ENCODE measurements at regions not wholly inside any gene's neighbourhood (a gene's known extent, or its start where the extent isn't known, plus 50 kb on each side); places are given as distances from the start of the nearest gene placed in this dataset.

- Histone ChIP-seq H3K36me3 (replicated peaks in 1 of 2; ENCODE audit: control insufficient read depth in 1 of 2, insufficient read depth in 2 of 2, low read length in 2 of 2) (no peaks in the 10 kb centered on the region), H3K4me3 (replicated peaks in 1 of 3; ENCODE audit: insufficient read depth in 1 of 3, low read depth in 2 of 3, low read length in 3 of 3) (no peak overlapping the region), H3K27ac (ENCODE audit: extremely low read length, insufficient read depth, low read length) (no peak overlapping the region), H4K20me1 (ENCODE audit: insufficient read depth, low read length) (no peaks in the 10 kb centered on the region), H3K9me3 (ENCODE audit: low read length) (no peaks in the 10 kb centered on the region), H3K4me2 (ENCODE audit: low read depth, low read length) (no peak overlapping the region), H3K9ac (ENCODE audit: insufficient read depth, low read depth, low read length) (no peak overlapping the region), H3K4me1 (ENCODE audit: insufficient read depth, low read length) (no peaks in the 10 kb centered on the region), H3K27me3 (ENCODE audit: control insufficient read depth in 1 of 2, insufficient read depth in 2 of 2, low read length in 2 of 2) (no peaks in the 10 kb centered on the region), H2AFZ (ENCODE audit: low read length) (no peak overlapping the region), H3K79me2 (ENCODE audit: insufficient read depth, low read length) (no peaks in the 10 kb centered on the region)
- in situ Hi-C loops (cut with HindIII; ENCODE audit: extremely low pct_ligation_motif_present, low pct_unique_long_range_greater_than_20kb): loop anchor here (25.0 kb wide), 1 partner anchor 799 kb away; no protein-coding TSS in a partner anchor
- TF ChIP-seq IRF9 (CRISPR knock-in tag; IDR thresholded peaks at IDR 0.05; ENCODE audit: borderline replicate concordance) (no peak), AFF4 (CRISPR knock-in tag; IDR thresholded peaks at IDR 0.05) (no peak), ELF1 (CRISPR knock-in tag; IDR thresholded peaks at IDR 0.05) (no peak), RERE (CRISPR knock-in tag; IDR thresholded peaks at IDR 0.05; ENCODE audit: low read depth) (no peak), ARNTL (CRISPR knock-in tag; IDR thresholded peaks at IDR 0.05) (no peak), NCOA5 (CRISPR knock-in tag; IDR thresholded peaks at IDR 0.05) (no peak), KMT2A (CRISPR knock-in tag; IDR thresholded peaks at IDR 0.05) (no peak), EED (CRISPR knock-in tag; IDR thresholded peaks at IDR 0.05) (no peak), ZNF549 (CRISPR knock-in tag; IDR thresholded peaks at IDR 0.05) (no peak), TRIM24 (CRISPR knock-in tag; IDR thresholded peaks at IDR 0.05) (no peak), CREM (IDR thresholded peaks at IDR 0.05) (no peak), CREM (CRISPR knock-in tag; IDR thresholded peaks at IDR 0.05) (no peak)
- DNase-seq (ENCODE audit: low spot score) (no peak), ATAC-seq (no peak), FAIRE-seq (no peak)
- ChIA-PET CTCF (ENCODE audit: low intra/inter-chr PET ratio, low total read pairs) (no interaction called here), POLR2A (no interaction called here)
- no TSS peak for BruUV-seq (replicated peaks)
- 28% methylated on average over 6 of the region's 6 CpGs for WGBS (ENCODE audit: low lambda C conversion rate)
- intact Hi-C loops (cut with micrococcal nuclease; ENCODE audit: unreplicated experiment): no loop called here
Measured at GRCh38 chr20:52738081-52738480, 234.1 kb upstream of the TSHZ2 start.
